Amniotic epithelial cell (primary cell): ENCODE measurements at regions not wholly inside any gene's neighbourhood (a gene's known extent, or its start where the extent isn't known, plus 50 kb on each side); places are given as distances from the start of the nearest gene placed in this dataset.
A peak's percentile ranks its signal among the peaks of the same experiment; 100 is the strongest.

Experiments
- DNase-seq: peaks from one replicate; pipeline ENCODE4 v3.0.0-alpha.2; 2010; ENCODE audit warnings: low read depth

- no peak for DNase-seq
Measured at GRCh38 chr5:89273289-89273688, 390.3 kb upstream of the MEF2C start.

GRCh38 chr5:89270901-89271300 lies 387.9 kb upstream of the MEF2C start:
- DNase-seq, result no peak

DNA sequence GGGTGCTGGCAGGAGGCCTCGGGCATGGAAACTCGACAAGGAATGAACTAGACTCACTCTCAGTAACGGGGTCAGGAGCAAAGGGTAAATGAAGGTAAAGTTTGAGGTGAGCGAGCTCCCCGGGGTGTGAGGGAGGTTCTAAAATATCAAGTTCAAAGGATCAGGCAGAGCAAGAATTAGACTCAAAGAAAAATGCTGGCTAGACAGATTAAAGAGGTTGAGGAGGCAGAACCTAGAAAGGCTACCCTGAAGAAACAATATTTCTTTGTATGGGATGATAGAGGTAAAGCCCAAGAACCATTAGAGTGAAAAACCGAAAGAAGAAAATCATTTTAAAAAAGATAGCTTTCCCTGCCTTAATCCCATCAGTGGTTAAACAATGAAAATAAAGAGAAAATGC lies 386.7 kb upstream of the MEF2C start:
- DNase-seq, result no peak

- no peak for DNase-seq
Measured at GRCh38 chr5:89268460-89268859, 385.5 kb upstream of the MEF2C start.

DNA sequence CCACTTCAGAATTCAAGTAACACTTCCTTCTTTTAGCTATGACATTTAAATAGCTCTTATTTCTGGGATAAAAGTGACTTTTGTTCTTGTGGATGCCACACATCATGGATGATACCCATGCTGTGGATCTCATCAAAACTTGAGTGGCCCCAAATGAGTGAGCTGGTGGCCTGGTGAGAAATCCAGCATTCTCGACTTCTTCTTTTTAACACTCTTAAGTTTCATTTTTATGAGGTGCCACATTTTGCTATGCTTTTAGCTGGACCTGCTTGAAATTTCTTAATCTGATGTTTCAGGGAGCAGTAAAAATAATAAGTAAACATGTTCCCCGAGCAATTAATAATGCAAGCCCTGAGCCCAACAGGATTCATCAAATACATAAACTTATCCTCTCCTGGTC lies 384.8 kb upstream of the MEF2C start:
- DNase-seq, result no peak

- DNase-seq, result peak; percentile 59
Measured at GRCh38 chr5:89265511-89266179, 382.7 kb upstream of the MEF2C start.

GRCh38 chr5:89263846-89264245 lies 380.9 kb upstream of the MEF2C start:
- no peak for DNase-seq

- DNase-seq, result no peak
Measured at GRCh38 chr5:89262030-89262429, 379.0 kb upstream of the MEF2C start.

GRCh38 chr5:89260254-89260653 lies 377.3 kb upstream of the MEF2C start:
- DNase-seq, result peak; percentile 23

DNA sequence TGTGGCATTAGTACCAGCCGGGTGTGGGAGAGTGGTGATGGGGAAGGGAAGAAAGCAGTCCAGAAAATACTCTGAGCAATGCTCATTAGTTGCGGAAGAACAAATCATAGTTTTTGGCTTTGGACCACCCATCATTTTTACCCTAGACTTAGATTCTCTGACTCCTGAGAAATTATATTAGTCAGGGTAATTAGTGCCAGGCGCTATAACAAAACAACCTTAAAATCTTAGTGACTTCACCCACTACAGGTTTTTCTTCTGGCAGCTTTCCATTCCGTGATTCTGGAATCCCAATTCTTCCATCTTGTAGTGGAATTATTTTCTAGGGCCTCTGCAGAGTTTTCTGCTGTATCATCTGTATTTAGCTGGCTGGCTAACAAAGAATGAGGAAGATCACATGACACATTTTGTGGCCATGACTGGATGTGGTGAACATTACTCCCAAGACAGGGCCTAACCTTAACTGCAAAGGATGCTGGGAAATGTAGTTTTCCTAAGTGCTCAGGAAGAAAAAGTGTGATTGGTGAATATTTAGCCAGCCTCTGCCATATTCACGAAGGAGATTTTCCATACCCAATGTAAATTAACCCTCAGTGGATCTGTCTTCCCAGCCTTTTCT lies 373.0 kb upstream of the MEF2C start:
- DNase-seq, result peak; percentile 66

DNA sequence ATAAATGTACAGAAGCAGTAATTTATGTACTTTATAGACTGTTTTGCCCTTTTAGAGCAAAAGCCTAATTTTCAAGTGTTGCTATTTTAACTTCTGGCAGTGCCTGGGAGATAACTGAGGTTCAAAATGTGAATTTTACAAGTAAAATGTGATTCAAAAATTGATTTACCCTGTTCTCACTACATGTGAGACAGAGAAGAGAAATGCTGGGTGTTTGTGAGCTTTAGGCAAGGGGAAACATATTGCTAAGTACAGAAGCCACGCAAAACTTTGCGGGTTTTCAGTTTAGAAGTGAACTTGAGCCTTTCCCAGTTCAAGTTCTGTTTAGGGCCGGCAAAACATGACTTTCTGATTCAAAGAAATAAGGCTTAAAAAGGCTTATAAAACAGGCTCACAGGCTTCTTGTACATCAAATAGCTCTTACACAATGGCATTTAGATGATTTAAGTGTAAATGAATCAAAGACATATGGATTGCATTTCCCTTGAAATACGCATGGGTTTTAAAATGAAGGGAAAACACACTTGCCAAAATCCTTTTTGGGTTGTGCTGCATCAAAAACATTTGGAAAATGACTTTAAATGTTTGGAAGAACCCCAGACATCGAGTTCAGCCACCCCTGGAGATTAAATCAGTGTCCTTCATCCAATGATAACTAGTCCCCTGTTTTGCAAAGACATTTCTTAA lies 370.8 kb upstream of the MEF2C start:
- DNase-seq, result no peak

DNA sequence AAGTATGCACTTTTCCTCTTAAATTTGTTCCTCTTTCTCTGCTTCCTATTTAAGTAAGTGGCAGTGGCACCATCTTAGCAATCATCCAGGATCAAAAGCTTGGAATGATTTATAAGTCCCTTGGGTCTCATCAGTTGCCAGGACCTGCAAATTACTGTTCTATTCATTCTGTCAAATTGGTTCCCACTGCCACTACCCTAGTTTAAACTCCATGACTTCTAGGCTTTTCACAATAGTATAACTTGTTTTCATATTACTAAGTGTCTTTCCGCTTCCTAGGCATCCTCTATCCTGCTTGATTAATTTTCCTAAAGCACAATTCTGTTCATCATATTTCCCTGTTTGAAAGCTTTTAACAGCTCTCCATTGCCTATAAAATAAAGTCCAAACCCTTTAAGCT lies 363.9 kb upstream of the MEF2C start:
- no peak for DNase-seq

GRCh38 chr5:89246252-89246651 lies 363.3 kb upstream of the MEF2C start:
- DNase-seq, result no peak

- no peak for DNase-seq
Measured at GRCh38 chr5:89243611-89244010, 360.6 kb upstream of the MEF2C start.

DNA sequence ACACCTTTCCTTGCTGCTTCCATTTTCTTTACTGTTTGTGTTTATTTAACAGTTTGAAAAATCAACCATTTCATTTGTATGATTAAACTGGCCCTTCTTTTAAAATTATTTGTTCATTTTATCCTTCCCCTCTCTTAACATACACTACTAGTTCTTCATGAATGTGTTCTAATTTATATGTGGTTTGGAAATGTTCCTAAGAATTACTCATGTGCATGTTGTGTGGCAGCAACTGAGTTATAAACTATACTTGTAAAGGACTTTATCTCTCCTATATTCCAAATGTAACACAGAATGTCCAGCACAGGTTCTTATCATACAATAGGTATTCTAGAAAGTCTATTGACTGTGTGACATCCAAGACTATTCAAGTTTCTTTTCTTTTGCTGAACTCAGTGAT lies 358.2 kb upstream of the MEF2C start:
- DNase-seq, result peak; percentile 13

DNA sequence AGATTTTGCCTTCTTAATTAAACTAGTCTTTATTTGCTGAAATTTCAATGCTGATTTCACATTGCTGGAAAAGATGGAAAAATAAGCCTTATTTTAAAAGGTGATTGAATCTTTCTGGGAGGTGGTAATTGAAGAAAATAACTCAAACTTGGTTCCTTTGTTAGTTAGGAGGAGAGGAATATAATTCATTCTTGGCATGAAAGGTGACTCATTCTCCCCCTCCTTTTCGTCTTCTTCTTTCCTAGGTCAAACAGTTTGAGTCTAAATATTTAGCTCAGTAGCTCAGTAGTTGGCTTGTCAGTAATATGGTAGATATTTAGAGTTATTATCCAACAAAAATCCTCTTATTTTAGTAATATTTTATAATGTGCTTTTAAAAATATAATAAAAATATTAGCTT lies 353.9 kb upstream of the MEF2C start:
- no peak for DNase-seq

- DNase-seq, result no peak
Measured at GRCh38 chr5:89233462-89233861, 350.5 kb upstream of the MEF2C start.

GRCh38 chr5:89232139-89232603 lies 349.2 kb upstream of the MEF2C start:
- no peak for DNase-seq

DNA sequence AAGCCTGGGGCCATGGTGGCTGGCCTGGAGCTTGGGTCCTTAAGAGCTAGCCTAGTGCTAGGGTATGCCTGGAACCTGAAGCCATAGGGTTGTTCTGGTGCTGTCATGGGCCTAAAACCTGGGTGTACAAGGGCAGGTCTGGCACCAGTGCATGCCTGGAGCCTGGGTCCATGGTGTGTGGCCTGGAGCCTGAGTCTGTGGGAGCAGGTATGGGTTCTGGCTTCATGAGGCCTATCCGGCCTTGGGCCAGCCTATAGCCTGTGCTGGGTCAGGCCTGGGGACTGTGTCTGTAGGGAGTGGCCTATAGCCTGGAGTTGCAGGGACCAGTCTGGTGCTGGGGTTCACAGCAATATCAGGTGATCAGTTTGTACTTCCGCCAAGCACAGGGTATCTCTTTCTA lies 347.2 kb upstream of the MEF2C start:
- DNase-seq, result no peak

GRCh38 chr5:89229331-89230070 lies 346.5 kb upstream of the MEF2C start:
- DNase-seq, result no peak

- no peak for DNase-seq
Measured at GRCh38 chr5:89228355-89228754, 345.4 kb upstream of the MEF2C start.

DNA sequence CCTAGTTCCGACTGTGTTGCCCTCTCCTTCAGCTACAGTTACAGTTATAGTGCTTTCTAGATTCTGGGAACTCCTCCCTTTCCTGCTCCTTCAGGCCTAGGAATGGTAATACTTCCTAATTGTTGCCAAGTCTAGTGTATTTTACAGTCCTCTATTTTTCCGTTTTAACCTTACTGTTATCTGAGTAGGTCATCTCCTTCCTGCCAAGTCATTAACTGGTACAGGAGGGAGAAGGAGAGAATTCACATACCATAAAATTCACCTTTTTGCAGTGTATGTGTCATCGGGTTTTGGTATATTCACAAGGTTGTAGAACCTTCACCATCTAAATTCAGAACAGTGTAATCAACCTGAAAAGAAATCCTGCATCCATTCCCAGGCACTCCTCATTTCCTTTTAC lies 335.4 kb upstream of the MEF2C start:
- no peak for DNase-seq

DNA sequence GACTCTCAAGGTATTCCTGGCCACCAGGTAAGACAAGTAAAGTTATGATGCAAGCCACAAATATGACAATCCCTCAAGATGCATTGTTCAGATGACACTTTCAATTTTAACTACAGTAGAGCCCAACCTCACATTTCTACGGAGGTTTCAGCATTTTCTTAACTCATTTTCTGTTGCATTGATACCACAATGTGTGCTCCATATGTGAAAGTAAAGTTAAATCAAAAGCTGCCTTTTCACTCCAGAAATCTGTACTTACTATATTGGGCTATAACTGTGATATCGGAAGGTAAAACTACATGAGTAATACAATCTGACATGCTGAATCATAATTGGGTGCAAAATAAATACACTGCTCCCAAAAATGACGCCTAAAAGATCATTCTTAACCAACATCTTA lies 333.6 kb upstream of the MEF2C start:
- no peak for DNase-seq
